ACHN (cell line): ENCODE measurements at regions not wholly inside any gene's neighbourhood (a gene's known extent, or its start where the extent isn't known, plus 50 kb on each side); places are given as distances from the start of the nearest gene placed in this dataset.

Experiments
- DNase-seq: peaks from one replicate; pipeline ENCODE4 v3.0.0-alpha.2; 2015
- in situ Hi-C: cut with HindIII; loops from 2 replicates; pipeline ENCODE4 v1.10.0; 2017; ENCODE audit warnings: low sequenced_read_pairs, low pct_ligation_motif_present, low pct_unique_long_range_greater_than_20kb

- in situ Hi-C loops, result no loop called here
- peak; percentile 10 for DNase-seq
Observed at GRCh38 chr2:180753809-180754761, 226.3 kb upstream of the UBE2E3 start.

GRCh38 chr2:180751306-180751920 lies 229.0 kb upstream of the UBE2E3 start:
- DNase-seq, result no peak

GRCh38 chr2:180747728-180748127 lies 232.7 kb upstream of the UBE2E3 start:
- in situ Hi-C loops, result no loop called here
- DNase-seq, result peak; percentile 8

More at GRCh38 chr2:180751306-180751920, 229.0 kb upstream of the UBE2E3 start:
- in situ Hi-C loops, result no loop called here

GRCh38 chr2:180743401-180743800 lies 237.0 kb upstream of the UBE2E3 start:
- in situ Hi-C loops, result no loop called here
- no peak for DNase-seq

- in situ Hi-C loops, result no loop called here
- DNase-seq, result no peak
Observed at GRCh38 chr2:180742801-180743200, 237.6 kb upstream of the UBE2E3 start.

DNA sequence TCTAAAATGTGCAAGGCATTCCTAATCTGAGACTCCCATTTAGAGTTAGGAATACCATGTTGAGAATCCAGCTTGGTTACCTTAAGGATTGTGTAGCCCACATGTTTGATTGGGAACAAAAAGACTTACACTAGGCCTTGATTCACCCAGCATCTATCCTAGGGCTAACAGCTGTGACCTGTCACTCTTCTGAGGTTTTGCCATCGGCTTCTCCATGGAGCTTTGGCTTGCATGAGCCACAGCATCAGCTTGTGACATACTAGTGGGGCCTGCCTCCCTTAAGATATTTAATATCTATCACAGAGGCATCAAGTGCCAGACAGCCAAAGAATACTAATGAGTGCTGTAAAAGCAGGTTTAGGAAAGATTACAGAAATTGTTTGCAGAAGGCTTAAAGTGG lies 241.3 kb upstream of the UBE2E3 start:
- in situ Hi-C loops, result no loop called here
- DNase-seq, result no peak

- in situ Hi-C loops, result no loop called here
- DNase-seq, result no peak
Observed at GRCh38 chr2:180735799-180736198, 244.6 kb upstream of the UBE2E3 start.

DNA sequence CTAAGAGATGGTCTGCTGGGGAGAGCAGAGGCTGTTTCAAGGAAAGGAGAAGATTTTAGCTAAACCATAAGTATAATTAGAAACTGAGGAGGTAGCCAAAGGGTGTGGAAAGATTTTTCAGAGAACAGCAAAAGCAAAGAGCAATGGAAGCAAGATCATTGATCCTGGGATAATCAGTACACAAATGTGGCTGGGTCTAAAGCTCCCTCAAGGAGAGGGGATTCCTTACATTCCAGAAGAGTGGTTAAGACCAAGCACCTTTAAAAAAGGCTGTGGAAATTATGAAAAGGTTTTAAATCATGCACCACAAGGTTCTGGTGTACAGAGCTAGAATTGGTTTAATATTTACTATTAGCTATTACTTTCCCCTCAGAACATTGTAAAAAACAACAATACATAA lies 246.0 kb upstream of the UBE2E3 start:
- in situ Hi-C loops, result no loop called here
- DNase-seq, result no peak

DNA sequence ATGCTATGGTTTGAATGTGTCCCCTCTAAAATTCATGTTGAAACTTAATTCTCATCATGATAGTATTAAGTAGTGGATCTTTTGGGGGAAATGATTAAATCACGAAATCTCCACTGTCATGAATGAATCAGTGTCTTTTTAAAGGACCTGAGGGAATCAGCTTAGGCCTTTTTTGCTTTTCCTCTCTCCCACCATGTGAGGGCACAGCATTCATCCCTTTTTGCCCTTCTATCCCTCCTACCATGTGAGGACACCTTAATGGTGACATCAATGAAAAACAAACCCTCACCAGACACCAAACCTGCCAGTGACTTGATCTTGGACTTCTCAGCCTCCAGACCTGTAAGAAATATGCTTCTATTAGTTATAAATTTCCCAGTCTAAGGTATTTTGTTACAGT lies 247.1 kb upstream of the UBE2E3 start:
- in situ Hi-C loops, result no loop called here
- no peak for DNase-seq

DNA sequence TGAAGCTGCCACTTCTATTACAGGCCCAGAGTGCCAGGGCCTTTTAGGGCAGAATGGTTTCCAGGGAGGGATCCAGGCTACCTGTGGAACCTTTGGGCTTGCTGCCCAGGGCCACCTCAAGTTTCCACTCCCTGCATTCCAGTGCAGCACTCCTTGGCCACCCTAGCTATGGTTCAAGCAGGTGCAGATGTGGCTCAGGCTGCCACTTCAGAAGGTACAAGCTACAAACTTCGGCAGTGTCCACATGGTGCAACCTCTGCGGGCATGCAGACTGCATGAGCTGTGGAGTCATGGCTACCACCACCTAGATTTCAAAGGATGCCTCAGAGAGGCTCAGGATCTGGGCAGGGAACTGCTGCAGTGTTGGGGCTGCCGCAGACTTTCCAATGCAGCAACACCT lies 248.1 kb upstream of the UBE2E3 start:
- in situ Hi-C loops, result no loop called here
- no peak for DNase-seq

DNA sequence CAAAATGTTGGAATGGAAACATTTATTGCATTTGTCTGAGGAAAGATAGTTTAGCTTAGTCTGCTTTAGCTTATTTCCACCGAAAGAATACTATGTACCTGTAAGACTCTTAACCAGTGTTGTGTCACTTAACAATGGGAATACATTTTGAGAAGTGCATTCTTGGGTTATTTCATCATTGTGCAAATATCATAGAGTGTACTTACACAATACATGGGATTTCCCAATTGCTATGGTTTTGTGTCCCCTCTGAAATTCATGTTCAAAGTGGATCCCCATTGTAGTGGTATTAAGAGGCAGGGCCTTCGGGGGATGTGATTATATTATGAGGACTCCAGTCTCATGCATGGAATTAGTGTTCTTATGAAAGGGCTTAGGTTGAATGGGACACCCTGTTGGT lies 249.4 kb upstream of the UBE2E3 start:
- DNase-seq, result no peak
- in situ Hi-C loops, result no loop called here

GRCh38 chr2:180728928-180729559 lies 251.4 kb upstream of the UBE2E3 start:
- in situ Hi-C loops, result no loop called here
- peak; percentile 47 for DNase-seq

DNA sequence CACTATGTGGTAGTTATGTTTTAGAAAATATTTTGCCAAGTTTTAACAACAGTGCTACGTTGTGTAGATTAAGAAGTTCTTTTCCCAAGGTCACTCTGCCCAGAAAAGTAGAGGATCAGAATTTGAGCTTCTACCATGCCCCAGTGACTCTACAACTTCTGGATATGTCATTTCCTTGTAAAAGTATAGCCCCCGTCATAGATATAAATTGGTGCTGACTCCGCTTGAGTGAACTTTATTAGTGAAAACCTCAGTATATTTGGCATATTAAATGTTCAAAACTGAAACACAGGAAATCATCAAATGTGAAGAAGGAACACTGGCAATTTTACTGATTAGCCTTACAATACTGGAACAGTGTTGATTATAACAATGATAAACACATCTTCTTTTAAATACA lies 256.7 kb upstream of the UBE2E3 start:
- no peak for DNase-seq
- in situ Hi-C loops, result no loop called here

- DNase-seq, result peak; percentile 22
- in situ Hi-C loops, result no loop called here
Observed at GRCh38 chr2:180722551-180723239, 257.7 kb upstream of the UBE2E3 start.

DNA sequence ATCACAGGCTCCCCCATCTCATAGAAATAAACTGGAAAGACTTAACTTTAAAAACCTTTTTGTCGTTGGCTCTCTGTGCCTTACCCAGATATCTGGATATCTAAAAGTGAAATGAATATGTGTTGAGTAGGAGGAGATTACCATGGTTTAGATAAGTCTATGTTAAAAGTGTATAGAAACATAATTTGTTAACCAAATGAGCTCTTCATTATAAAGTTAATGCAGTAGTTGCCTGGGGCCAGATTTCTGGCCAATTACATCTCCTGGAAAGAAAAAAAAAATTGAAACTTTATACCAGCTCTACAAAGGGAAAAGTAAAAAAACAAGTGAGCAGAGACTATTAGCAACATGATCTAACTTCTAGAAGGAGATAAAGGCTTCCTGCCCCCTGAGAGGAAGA lies 259.6 kb upstream of the UBE2E3 start:
- in situ Hi-C loops, result no loop called here
- no peak for DNase-seq

DNA sequence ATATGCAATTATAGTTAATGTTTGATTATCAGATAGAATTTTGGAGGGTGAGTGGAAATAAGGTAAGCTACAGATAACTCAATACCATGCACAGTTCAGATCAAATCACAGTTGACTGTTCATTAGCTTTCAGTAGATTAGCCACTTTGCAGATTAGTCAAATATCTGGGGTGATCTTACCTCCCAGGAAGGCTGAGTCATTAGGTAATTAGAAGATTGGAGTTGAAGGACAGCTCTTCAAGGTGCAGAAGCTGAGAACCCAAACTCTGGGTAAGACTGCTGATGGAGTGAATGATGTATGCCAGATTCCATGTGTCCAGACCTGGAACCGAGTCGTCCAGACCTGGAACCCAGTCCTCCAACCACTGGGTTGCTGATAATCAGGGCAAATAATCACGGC lies 262.8 kb upstream of the UBE2E3 start:
- DNase-seq, result no peak
- in situ Hi-C loops, result no loop called here

- DNase-seq, result no peak
- in situ Hi-C loops, result no loop called here
Observed at GRCh38 chr2:180716186-180717180, 263.9 kb upstream of the UBE2E3 start.

DNA sequence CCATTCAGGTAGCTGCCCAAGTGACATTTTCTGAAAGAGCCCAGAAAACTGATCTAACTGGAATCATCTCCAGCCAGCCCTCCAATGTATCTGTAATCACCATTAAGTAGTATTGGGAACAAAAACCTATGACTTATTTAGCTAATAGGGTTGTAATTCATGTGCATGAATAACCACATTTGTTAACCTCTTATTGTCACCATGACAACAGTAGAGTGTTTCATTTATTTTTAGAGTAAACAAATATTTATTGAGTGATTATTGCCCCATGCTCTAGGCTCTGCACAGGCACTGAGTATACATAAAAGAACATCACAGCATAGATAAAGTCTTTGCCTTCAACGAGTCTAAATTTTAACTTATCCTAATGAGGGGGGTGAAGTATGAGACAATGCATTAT lies 265.4 kb upstream of the UBE2E3 start:
- in situ Hi-C loops, result no loop called here
- no peak for DNase-seq
